GM12865 (cell line): ENCODE measurements at regions not wholly inside any gene's neighbourhood (a gene's known extent, or its start where the extent isn't known, plus 50 kb on each side); places are given as distances from the start of the nearest gene placed in this dataset.
A peak's percentile ranks its signal among the peaks of the same experiment; 100 is the strongest.

ENCODE experiments used
- DNase-seq: peaks from one replicate; pipeline ENCODE4 v3.0.0; 2010; ENCODE audit warnings: low read depth
- H3K4me3 ChIP-seq: 2 replicates; pipeline ENCODE4 v1.5.1; 2011; ENCODE audit warnings: mild to moderate bottlenecking, low read depth, low read length, control low read depth
- TF ChIP-seq, protein P1 (sequence below): IDR thresholded peaks from 2 replicates; pipeline ENCODE4 v1.5.1; 2011; ENCODE audit warnings: low read length, control low read depth, low read depth, inconsistent platforms; ENCODE audit not compliant: insufficient read depth; ENCODE audit errors: missing control alignments

DNA sequence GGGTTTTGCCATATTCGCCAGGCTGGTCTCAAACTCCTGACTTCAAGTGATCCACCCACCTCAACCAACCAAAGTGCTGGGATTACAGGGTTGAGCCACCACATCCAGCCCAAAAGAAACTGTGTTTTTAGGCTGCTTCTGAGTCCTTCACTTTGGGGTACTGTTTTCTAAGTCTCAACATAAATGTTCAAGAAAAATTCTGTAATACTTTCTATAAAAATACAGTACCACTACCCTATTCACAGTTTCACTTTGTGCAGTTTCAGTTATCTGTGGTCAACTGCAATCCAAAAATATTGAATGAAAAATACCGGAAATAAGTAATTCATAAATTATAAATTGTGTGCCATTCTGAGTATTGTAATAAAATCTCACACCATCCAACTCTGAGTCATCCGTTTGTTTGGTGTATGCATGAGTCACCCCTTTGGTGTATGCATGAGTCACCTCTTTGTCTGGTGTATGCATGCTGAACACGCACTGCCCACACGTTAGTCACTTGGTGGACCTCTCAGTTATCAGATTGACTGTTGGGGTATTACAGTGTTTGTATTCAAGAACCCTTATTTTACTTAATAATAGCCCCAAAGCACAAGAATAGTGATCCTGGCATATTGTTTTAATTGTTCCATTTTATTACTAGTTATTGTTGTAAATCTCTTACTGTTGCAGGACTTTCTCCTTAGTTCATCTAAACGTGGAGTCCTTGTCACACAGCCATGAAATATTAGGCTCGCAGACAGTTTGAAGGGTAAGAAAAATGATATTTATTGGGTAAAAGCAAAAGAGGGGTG is 190.2 kb downstream of the FSCB start:
- no peak overlapping the region for H3K4me3 ChIP-seq
- TF ChIP-seq, protein P1, sequence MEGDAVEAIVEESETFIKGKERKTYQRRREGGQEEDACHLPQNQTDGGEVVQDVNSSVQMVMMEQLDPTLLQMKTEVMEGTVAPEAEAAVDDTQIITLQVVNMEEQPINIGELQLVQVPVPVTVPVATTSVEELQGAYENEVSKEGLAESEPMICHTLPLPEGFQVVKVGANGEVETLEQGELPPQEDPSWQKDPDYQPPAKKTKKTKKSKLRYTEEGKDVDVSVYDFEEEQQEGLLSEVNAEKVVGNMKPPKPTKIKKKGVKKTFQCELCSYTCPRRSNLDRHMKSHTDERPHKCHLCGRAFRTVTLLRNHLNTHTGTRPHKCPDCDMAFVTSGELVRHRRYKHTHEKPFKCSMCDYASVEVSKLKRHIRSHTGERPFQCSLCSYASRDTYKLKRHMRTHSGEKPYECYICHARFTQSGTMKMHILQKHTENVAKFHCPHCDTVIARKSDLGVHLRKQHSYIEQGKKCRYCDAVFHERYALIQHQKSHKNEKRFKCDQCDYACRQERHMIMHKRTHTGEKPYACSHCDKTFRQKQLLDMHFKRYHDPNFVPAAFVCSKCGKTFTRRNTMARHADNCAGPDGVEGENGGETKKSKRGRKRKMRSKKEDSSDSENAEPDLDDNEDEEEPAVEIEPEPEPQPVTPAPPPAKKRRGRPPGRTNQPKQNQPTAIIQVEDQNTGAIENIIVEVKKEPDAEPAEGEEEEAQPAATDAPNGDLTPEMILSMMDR: no peak
- DNase-seq: peak; percentile 0

DNA sequence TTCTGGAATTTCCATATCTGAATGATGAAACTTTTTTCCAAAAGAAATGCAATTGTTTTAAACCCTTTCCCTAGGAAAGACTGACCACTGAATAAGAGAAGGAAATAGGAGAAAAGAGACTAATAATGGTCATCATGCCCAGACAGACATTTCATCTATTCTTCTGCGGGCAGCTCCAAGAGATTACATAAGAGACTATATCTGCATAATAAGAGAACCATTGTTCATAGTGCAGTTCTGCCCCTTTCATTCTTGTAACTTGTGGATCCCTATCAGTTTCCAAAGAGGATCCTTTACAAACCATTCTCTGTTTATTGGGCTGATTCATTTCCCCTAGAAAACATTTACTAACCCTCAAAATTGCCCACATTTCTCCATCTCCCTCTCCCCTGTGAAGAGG is 197.8 kb downstream of the FSCB start:
- no peak overlapping the region for H3K4me3 ChIP-seq
- TF ChIP-seq, protein P1: no peak
- DNase-seq: no peak

DNA sequence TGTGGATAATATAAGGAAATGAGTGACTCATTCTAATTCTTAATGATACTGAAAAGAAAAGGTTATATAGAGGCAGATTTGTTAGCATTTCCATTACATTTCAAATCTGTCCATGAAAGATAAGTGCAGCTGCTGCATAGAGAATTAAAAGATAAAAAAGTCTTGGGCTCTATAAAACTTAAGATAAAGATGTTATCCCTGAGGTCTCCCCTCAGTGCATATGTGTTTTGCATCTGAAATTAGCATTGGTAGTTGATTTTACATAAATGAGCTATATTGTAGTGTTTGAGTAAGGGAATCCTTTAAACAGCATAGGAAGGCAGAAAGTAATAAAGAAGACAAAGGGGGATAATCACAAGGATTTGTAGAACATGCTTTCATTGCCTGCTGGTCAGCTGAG is 206.2 kb downstream of the FSCB start:
- TF ChIP-seq, protein P1: no peak
- H3K4me3 ChIP-seq: no peak overlapping the region
- DNase-seq: no peak

DNA sequence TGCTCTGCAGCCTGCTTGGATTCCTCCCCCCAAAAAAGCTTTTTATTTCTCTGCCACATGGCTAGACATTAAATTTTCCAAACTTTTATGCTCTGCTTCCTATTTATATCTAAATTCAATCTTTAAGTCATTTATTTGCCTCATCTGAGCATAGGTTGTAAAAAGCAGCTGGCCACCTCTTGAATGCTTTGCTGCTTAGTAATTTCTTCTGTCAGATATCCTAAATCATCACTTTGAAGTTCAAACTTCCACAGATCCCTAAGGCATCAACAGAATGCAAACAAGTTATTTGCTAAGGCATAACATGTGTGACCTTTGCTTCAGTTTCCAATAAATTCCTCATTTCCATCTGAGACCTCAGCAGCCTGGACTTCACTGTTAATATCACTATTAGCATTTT is 209.6 kb downstream of the FSCB start:
- DNase-seq: no peak
- TF ChIP-seq, protein P1: no peak
- no peak overlapping the region for H3K4me3 ChIP-seq

DNA sequence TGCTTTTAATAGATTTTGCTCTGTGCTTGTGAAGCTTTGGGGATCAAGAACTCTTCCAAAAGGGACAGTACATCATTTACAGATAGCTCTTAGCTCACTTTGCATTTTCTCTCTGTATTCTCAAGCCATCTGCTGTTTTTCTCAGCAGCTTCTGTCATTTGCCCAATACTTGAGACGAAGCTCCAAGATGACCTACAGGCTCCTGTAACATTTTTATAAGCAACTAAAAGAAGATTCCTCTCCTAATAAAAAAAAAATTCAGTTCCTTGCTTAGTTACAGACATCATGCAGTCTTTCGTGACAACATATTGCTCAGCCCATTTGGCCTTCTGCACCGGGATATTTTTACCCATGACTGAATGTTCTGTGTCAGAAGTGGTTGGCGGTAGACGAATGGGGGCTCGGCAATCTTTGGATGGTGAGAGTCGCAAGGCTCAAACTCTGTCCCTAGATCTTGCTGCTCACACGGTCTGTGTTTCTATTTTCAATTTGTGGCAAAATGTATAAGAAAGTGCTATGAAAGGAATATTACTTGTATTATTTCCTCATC is 215.6 kb downstream of the FSCB start:
- no peak for DNase-seq
- TF ChIP-seq, protein P1: no peak
- H3K4me3 ChIP-seq: no peak overlapping the region

DNA sequence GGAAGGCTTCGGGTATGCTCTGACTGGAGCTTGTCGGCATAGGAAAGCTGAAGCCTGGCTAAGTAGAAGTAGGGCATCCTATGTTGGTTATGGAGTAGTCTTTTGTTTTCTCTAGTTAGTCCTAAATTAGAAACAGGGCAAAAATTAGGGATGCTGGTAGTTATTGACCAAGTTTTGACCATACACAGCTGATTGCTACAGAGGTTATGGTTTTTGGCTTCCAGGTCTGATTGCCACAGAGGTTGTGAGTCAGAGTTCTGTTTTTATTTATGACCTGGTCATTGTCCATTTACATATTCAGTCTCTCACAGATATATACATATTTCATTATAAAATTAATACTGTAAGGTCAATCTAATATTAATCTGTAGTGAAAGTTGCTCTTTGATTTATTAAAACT is 219.2 kb downstream of the FSCB start:
- TF ChIP-seq, protein P1: no peak
- no peak for DNase-seq
- H3K4me3 ChIP-seq: no peak overlapping the region
